COR-L47 (cell line): ENCODE measurements at regions not wholly inside any gene's neighbourhood (a gene's known extent, or its start where the extent isn't known, plus 50 kb on each side); places are given as distances from the start of the nearest gene placed in this dataset.

Experiments
- DNase-seq: peaks from one replicate; lab custom pipeline; 2025; lab: John Stamatoyannopoulos, UW

DNA sequence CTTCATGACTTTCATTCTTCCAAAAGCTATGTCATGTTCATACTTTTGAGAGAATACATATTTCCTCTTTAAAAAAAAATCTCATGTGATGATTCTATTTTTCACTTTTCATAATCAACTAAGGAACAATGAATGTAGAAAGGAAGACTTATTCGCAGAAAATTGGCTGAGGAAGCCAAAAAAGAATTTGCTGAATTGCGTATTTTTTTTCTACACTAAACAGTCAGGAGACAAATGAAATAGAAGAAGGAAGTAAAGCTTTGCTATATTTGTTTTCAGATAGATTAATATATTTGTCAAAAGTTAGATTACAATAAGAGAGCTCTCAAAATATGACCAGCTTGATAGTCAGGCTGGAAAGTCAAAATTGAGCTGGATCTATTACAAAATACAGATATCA, 504.2 kb downstream of the ANXA1 start:
- no peak for DNase-seq

DNA sequence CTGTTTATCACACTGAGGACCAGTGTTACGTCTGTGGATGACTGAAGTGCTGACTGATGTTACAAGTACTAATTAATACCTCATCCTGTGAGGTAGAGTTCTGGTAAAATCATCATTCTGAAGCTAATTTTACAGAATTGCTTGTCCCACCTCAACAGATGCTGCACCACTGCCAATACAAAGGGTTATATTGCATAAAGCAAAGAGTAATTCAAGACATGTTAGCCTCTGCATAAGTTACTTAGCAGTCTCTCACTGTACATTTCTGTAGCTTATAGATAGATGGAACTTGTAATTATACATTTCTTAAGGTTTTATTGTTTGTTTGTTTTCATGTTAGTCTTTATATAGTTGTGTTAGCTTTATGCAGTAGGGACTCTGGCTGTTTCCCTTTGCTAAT, 513.6 kb downstream of the ANXA1 start:
- DNase-seq = no peak

DNA sequence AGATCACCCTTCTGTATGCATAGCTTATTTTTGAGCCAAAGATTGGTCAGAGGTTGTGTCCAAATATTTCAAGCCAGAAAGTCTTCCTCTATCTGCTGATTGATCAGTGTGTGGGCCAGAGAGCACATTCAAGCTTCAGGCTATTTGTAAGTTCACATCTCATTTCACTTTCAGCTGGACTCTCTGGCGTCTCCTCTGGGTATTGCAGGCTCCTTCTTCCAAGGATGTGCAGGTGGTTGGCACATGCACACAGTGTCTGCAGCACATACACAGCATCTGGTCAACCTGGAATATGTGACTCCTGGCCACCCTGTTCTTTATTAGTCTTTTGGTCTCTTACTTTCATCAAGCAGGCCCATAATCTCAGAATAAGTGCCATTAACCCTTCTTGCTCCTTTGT, 516.1 kb downstream of the ANXA1 start:
- no peak for DNase-seq

GRCh38 chr9:73680831-73681230, 529.2 kb downstream of the ANXA1 start:
- no peak for DNase-seq

- DNase-seq = no peak
Observed at GRCh38 chr9:73682789-73683188, 531.1 kb downstream of the ANXA1 start.

- DNase-seq = peak; percentile 34
Observed at GRCh38 chr9:73683862-73684591, 532.4 kb downstream of the ANXA1 start.

GRCh38 chr9:73684601-73685000, 532.9 kb downstream of the ANXA1 start:
- no peak for DNase-seq

DNA sequence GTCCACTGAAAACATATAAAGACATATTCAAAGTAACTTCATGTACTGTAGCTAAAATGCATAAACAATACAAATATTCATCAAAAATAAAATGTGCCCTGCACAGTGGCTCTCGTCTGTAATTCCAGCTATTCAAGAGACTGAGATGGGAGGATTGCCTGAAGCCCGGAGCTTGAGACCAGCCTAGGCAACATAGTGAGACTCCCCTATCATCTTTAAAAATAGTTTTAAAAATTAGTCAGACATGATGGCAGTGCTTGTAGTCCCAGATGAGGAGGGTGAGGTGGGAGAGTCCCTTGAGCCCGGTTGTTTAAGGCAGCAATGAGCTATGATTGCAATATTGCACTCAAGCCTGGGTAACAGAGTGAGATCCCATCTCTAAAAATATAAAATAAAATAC, 534.1 kb downstream of the ANXA1 start:
- no peak for DNase-seq

DNA sequence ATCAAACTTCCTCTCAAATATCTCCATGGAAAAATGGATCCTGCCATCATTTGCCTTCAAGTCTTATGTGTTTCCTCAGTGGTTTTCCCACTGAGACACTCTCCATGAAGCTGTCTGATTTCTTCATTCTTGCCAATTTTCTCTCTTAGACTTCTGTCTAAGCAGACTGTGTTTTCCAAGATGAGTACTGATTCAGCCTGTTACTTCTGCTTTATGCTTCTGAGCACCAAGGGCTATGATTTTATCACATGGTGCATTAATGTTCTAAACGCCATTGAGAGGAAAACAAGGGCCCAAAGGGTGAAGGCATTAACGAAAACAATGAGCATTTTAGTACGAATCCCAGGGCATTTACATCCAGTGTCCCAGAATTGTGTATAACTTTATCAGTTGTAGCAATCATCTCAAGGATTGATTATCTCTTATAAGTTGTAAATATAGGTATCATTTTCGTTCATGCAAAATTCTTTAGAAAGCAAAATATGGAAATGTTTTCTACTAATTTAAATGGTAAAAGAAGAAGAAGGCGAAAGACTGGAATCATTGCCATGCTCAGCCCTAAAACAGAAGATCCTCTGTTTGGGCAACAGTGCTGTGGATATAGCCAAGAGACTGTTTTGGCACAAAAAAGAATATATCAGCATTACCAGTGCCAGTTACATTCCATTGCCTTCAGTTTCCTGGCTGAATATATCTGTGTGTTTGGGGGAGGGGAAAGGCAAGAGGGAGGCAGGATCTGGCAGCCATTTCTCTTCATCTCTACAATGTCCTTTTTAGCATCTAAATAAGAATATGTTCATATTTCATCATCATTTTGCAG, 537.6 kb downstream of the ANXA1 start:
- DNase-seq = no peak

DNA sequence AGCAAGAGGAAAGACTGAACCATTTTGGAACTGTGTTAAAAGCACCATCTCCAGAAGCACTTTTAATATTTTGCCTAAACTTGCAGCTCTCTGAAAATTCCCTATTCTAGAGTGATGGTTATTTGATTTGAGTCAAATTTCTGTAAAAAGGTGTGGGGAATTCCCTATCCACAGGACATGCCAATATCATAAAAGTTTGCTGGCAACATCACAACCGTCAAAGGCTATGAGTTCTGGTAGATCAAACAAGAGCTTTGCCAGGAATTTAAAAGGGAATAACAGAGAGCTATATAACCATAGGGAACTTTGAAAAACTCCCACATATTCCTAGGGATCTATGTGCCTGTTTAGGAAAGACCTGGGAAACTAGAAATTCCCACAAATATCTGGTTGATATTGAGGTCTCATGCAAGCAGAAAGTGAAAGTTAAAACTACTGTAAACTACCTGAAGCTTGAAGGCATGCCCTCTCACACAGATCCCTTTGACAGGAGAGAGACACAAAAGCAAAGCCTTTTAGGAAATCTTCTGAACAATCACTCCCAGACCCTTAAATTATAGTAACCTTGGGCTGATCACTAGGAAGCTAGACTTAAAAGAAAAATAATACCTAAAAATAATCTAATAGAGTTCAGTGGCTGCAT, 549.9 kb downstream of the ANXA1 start:
- no peak for DNase-seq

DNA sequence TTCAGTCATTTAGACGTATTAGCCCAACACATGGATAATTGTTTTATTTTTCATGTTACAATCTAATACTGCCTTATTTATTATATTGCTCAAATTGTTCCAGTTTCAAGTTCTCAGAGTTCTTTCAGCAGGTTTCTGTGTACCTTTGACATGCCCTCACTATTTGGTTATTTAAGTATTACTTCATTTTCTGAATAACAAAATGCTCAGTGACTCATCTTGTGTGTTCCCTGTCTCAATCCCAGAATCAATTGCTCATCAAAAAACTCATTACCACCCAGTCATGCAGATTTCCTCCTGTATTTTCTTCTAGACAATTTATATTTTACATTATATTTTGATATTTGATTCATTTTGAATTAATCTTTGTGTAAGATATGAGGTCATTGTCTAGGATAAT, 562.6 kb downstream of the ANXA1 start:
- DNase-seq = no peak

DNA sequence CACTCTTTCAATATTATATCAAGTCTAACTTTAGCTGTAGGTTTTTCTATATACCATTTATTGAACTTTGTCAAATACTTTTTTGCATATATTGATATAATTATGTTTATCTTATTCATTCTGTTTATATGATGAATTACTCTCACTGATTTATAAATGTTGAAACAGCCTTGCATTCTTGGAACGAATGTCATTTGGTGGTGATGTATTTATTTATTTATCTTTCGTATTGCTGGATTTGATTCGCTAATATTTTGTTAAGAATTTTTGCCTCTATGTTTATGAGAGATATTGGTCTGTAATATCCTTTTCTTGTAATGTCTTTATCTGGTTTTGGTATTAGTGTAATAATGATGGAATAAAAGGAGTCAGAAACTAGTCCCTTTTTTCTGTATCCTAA, 563.9 kb downstream of the ANXA1 start:
- no peak for DNase-seq

GRCh38 chr9:73719660-73720059, 568.0 kb downstream of the ANXA1 start:
- DNase-seq = no peak

- DNase-seq = no peak
Observed at GRCh38 chr9:73720601-73721000, 568.9 kb downstream of the ANXA1 start.

DNA sequence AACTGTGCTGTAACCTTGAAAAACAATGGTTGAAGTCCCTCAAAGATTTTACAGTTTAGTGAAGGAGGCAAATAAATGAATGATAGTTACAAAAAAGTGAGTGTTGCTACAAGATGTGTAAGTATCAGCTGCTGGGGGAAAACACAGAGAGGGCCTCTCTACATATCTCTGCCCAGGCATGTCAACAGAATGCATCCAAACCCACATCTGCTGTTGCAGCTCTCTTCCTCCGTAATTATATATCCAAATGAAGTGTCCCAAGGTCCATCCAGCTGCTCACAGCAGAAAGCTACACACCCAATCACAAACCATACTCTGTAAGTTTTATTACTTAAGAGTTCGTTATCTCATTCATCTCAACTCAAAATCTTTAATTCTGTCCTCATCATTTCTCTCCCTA, 584.6 kb downstream of the ANXA1 start:
- DNase-seq = no peak

GRCh38 chr9:73738741-73739530, 587.3 kb downstream of the ANXA1 start:
- DNase-seq = no peak

DNA sequence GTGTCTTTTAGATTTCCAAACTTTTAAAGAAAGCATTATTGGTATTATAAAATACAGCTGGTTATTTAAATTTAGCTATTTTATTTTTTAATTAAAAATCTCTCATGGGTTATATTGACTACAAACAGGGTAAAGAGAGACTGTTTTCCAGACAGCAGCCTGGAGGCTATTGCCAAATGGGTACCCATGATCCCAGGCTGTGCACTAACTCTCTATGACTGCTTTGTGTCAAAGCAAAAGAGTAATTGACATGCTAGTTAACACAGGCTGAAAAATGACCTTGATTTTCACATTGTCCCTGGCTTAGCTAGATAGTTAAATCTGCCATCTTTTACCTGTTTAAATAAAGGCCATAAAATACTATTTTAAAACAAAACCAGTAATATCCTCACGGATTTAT, 589.7 kb downstream of the ANXA1 start:
- DNase-seq = no peak

DNA sequence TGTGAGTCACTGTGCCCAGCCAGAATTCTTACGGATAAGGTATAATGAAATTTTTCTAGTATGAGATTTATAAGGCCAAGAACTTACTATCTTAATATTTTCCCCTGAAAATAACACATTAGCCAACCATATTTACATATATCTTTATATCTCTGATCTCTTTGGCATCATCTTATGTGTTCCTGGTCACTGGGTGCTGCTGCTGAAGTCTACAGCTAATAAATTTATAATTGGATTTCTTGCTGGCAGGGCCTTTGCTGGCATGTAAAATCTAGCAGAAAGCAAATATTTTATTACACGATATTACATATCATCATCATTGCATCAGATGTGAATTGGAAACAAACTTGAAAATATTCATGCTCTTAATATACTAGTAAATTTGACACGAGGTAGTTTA, 590.7 kb downstream of the ANXA1 start:
- no peak for DNase-seq

GRCh38 chr9:73743826-73744225, 592.2 kb downstream of the ANXA1 start:
- no peak for DNase-seq

DNA sequence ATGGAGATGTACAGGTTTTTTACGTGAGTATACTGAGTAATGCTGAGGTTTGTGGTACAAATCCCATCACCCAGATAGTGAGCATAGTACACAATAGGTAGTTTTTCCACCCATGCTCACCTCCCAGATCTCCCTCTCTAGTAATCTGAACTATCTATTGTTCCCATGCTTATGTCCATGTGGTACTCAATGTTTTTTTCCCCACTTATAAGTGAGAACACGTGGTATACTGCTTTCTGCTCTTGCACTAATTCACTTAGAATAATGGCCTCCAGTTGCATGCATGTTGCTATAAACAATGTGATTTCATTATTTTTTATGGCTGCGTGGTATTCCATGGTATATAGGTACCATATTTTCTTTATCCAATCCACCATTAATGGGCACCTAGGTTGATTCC, 593.9 kb downstream of the ANXA1 start:
- DNase-seq = no peak

DNA sequence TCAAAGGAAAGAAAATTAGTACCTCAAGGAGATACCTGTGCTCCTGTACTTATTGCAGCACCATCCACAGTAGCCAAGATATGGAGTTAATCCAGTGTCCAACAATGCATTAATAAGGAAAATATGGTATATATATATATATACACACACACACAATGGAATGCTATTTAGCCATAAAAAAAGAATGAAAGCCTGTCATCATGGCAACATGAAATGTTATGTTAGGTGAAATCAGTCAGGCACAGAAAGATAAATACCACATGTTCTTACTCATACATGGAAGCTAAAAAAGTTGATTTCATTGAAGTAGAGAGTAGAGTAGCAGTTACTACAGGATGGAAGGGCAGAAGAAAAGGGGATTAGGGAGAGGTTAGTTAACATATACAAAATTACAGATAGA, 601.5 kb downstream of the ANXA1 start:
- DNase-seq = no peak

- no peak for DNase-seq
Observed at GRCh38 chr9:73761905-73762304, 610.2 kb downstream of the ANXA1 start.
